Neural progenitor cell (in vitro differentiated cells): ENCODE measurements at regions not wholly inside any gene's neighbourhood (a gene's known extent, or its start where the extent isn't known, plus 50 kb on each side); places are given as distances from the start of the nearest gene placed in this dataset.
A peak's percentile ranks its signal among the peaks of the same experiment; 100 is the strongest.

Experiments
- CTCF ChIP-seq: fragments of 200-600 bp; sonication (generic); IDR thresholded peaks from 2 replicates; pipeline ENCODE4 v1.5.1; 2017; ENCODE audit warnings: antibody characterized with exemption, mild to moderate bottlenecking
- EZH2phosphoT487 ChIP-seq: fragments of 200-600 bp; sonication (generic); IDR thresholded peaks from 2 replicates; pipeline ENCODE4 v1.6.1; 2017; ENCODE audit warnings: antibody characterized with exemption

- TF ChIP-seq EZH2phosphoT487 (no peak), CTCF (peak; percentile 21)
These were observed 261.2 kb downstream of the CBLL2 start for GRCh38 chrX:22533898-22534297.
